HL-60 (cell line): ENCODE measurements at regions not wholly inside any gene's neighbourhood (a gene's known extent, or its start where the extent isn't known, plus 50 kb on each side); places are given as distances from the start of the nearest gene placed in this dataset.

Experiments used
- GABPA ChIP-seq: IDR thresholded peaks from 2 replicates; pipeline ENCODE4 v1.6.1; 2012; ENCODE audit warnings: low read depth
- POLR2AphosphoS5 ChIP-seq: IDR thresholded peaks from 2 replicates; pipeline ENCODE4 v1.6.1; 2012; ENCODE audit warnings: low read depth
- TF ChIP-seq, protein P1 (sequence below): IDR thresholded peaks from one replicate; pipeline ENCODE4 v1.5.1; 2011; ENCODE audit warnings: low read length, control low read depth, inconsistent platforms; ENCODE audit not compliant: insufficient read depth

DNA sequence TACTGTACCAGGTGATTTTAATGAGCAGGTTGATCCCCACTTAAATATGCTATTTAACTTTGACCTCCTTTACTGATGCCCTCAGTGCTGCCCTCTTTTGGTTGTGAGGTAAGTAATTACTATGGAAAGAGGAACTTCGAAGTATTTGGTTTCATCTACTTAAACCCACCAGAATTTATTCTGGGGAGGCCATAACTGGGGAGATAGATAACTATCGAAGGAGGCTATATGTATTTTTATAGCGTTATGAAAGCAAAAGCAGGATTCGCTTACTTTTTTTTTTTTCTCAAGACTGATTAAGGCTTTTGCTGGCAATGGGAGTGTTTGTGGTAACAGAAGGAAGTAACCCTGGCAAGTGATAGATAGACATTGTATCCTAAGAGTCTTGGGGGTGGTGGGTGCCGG, 168.9 kb upstream of the CENPW start:
- TF ChIP-seq POLR2AphosphoS5 (no peak), GABPA (no peak)
- TF ChIP-seq, protein P1, sequence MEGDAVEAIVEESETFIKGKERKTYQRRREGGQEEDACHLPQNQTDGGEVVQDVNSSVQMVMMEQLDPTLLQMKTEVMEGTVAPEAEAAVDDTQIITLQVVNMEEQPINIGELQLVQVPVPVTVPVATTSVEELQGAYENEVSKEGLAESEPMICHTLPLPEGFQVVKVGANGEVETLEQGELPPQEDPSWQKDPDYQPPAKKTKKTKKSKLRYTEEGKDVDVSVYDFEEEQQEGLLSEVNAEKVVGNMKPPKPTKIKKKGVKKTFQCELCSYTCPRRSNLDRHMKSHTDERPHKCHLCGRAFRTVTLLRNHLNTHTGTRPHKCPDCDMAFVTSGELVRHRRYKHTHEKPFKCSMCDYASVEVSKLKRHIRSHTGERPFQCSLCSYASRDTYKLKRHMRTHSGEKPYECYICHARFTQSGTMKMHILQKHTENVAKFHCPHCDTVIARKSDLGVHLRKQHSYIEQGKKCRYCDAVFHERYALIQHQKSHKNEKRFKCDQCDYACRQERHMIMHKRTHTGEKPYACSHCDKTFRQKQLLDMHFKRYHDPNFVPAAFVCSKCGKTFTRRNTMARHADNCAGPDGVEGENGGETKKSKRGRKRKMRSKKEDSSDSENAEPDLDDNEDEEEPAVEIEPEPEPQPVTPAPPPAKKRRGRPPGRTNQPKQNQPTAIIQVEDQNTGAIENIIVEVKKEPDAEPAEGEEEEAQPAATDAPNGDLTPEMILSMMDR, result peak; percentile 28
